ENCODE measurements at regions not wholly inside any gene's neighbourhood (a gene's known extent, or its start where the extent isn't known, plus 50 kb on each side); places are given as distances from the start of the nearest gene placed in this dataset.

DNA sequence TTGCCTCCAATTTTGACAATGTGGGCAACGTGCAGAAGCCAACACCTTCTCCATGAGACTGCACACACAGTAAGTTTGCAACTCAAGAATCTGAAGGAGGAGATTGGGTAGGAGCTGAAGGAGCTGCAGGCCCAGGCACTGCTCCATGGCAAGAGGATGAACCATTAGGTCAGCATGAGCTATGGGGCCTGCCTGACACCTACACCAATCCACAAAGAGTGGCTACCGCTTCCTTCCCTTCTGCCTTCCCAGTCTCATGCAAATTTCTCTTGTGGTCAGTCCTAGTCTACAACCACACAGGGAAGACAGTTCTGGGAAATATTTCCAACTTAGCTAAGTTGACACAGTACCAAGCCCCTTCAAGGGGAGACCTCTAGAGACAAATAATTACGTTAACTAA lies 142.0 kb upstream of the ADO start:
- FAIRE-seq = no peak
- no peaks in the 10 kb centered on the region for H3K9me3 ChIP-seq (replicated peaks; ENCODE audit: control insufficient read depth, insufficient read depth, low read length)
- CTCF ChIA-PET = no interaction called here
- intact Hi-C loops (cut with micrococcal nuclease) (no loop called here), dilution Hi-C loops (cut with MboI; ENCODE audit: extremely low pct_ligation_motif_present, low sequenced_read_pairs) (no loop called here)
- no TSS peak for BruUV-seq (replicated peaks)
- H3K4me2 ChIP-seq (ENCODE audit: insufficient read depth, low read length) = no peak overlapping the region
- H3K4me3 ChIP-seq (replicated peaks in 1 of 3; ENCODE audit: insufficient read depth in 1 of 3, low read depth in 1 of 3, low read length in 3 of 3) = no peak overlapping the region
- no peaks in the 10 kb centered on the region for H3K27me3 ChIP-seq (ENCODE audit: control insufficient read depth in 2 of 2, insufficient read depth in 2 of 2, low read length in 2 of 2)
- H3K4me1 ChIP-seq (ENCODE audit: control insufficient read depth, extremely low read depth, insufficient read depth, low read length) = no peaks in the 10 kb centered on the region
- POLR2A ChIA-PET = no interaction called here
- H4K20me1 ChIP-seq (replicated peaks; ENCODE audit: control insufficient read depth, extremely low read depth, insufficient read depth, low read length) = no peaks in the 10 kb centered on the region
- no peaks in the 10 kb centered on the region for H3K9me1 ChIP-seq (replicated peaks; ENCODE audit: control insufficient read depth, extremely low read depth, insufficient read depth, low read length)
- no peaks in the 10 kb centered on the region for H3K36me3 ChIP-seq (ENCODE audit: control insufficient read depth in 2 of 2, extremely low read depth in 1 of 2, insufficient read depth in 2 of 2, low read length in 2 of 2)
- no peak for TF ChIP-seq GATA2 (IDR thresholded peaks at IDR 0.05; ENCODE audit: insufficient read depth, insufficient read length, low read depth, low read length)
- TF ChIP-seq, protein P1, sequence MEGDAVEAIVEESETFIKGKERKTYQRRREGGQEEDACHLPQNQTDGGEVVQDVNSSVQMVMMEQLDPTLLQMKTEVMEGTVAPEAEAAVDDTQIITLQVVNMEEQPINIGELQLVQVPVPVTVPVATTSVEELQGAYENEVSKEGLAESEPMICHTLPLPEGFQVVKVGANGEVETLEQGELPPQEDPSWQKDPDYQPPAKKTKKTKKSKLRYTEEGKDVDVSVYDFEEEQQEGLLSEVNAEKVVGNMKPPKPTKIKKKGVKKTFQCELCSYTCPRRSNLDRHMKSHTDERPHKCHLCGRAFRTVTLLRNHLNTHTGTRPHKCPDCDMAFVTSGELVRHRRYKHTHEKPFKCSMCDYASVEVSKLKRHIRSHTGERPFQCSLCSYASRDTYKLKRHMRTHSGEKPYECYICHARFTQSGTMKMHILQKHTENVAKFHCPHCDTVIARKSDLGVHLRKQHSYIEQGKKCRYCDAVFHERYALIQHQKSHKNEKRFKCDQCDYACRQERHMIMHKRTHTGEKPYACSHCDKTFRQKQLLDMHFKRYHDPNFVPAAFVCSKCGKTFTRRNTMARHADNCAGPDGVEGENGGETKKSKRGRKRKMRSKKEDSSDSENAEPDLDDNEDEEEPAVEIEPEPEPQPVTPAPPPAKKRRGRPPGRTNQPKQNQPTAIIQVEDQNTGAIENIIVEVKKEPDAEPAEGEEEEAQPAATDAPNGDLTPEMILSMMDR (IDR thresholded peaks at IDR 0.05; ENCODE audit: extremely low read depth in 1 of 2, insufficient read depth in 1 of 2, low read depth in 1 of 2, low read length in 2 of 2) = no peak
- TF ChIP-seq MYC (IDR thresholded peaks at IDR 0.05; ENCODE audit: low read depth, low read length) = no peak
- no peak for TF ChIP-seq EZH2 (IDR thresholded peaks at IDR 0.05; ENCODE audit: borderline replicate concordance, low read depth, low read length, severe bottlenecking)
- no peak for TF ChIP-seq POLR2A (IDR thresholded peaks at IDR 0.05; ENCODE audit: low read depth, low read length)
- no peak for TF ChIP-seq POLR2AphosphoS5 (IDR thresholded peaks at IDR 0.05; ENCODE audit: insufficient read depth, low read depth, low read length)
- no peak overlapping the region for H3K9ac ChIP-seq (replicated peaks; ENCODE audit: extremely low read depth, insufficient read depth, low read length)
- no peak for DNase-seq (ENCODE audit: low read depth, low spot score)
- H2AFZ ChIP-seq (ENCODE audit: low read depth, low read length) = no peak overlapping the region
- H3K27ac ChIP-seq (ENCODE audit: insufficient read depth, low read depth, low read length) = no peak overlapping the region
- no peaks in the 10 kb centered on the region for H3K79me2 ChIP-seq (ENCODE audit: control insufficient read depth, insufficient read depth, low read length)

DNA sequence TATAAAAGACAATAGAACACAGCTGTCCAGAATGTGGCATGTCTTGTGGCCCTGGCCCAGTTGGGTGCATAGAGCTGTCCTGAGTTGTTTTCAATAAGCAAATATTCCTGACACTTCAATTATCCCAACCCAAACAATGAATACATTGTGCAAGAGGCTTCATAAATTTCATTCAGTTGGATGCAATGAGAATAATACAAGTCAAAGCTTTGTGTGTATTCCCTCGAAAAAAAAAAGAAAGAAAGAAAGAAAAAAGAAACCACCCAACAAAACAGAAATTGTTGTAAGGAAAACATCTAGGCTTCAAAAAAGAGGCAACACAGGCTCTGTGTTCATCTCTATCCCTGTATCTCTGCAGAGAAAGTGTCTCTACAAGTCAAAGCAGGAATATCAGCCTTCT lies 138.7 kb upstream of the ADO start:
- no peak overlapping the region for H3K4me3 ChIP-seq (replicated peaks in 1 of 3; ENCODE audit: insufficient read depth in 1 of 3, low read depth in 1 of 3, low read length in 3 of 3)
- no peaks in the 10 kb centered on the region for H4K20me1 ChIP-seq (replicated peaks; ENCODE audit: control insufficient read depth, extremely low read depth, insufficient read depth, low read length)
- intact Hi-C loops (cut with micrococcal nuclease) (no loop called here), dilution Hi-C loops (cut with MboI; ENCODE audit: extremely low pct_ligation_motif_present, low sequenced_read_pairs) (no loop called here)
- H3K4me1 ChIP-seq (ENCODE audit: control insufficient read depth, extremely low read depth, insufficient read depth, low read length) = no peaks in the 10 kb centered on the region
- no peaks in the 10 kb centered on the region for H3K27me3 ChIP-seq (ENCODE audit: control insufficient read depth in 2 of 2, insufficient read depth in 2 of 2, low read length in 2 of 2)
- CTCF ChIA-PET = no interaction called here
- DNase-seq (ENCODE audit: low read depth, low spot score) (no peak), FAIRE-seq (no peak)
- H2AFZ ChIP-seq (ENCODE audit: low read depth, low read length) = no peak overlapping the region
- no peaks in the 10 kb centered on the region for H3K36me3 ChIP-seq (ENCODE audit: control insufficient read depth in 2 of 2, extremely low read depth in 1 of 2, insufficient read depth in 2 of 2, low read length in 2 of 2)
- POLR2A ChIA-PET = no interaction called here
- no peaks in the 10 kb centered on the region for H3K79me2 ChIP-seq (ENCODE audit: control insufficient read depth, insufficient read depth, low read length)
- BruUV-seq (replicated peaks) = no TSS peak
- peaks cover 2% of the 10 kb centered on the region for H3K9me1 ChIP-seq (replicated peaks; ENCODE audit: control insufficient read depth, extremely low read depth, insufficient read depth, low read length)
- H3K9ac ChIP-seq (replicated peaks; ENCODE audit: extremely low read depth, insufficient read depth, low read length) = no peak overlapping the region
- TF ChIP-seq JUN (IDR thresholded peaks at IDR 0.05; ENCODE audit: borderline replicate concordance, insufficient read depth, insufficient read length, low read depth) = no peak
- TF ChIP-seq GATA2 (IDR thresholded peaks at IDR 0.05; ENCODE audit: insufficient read depth, insufficient read length, low read depth, low read length) = no peak
- TF ChIP-seq, protein P2, sequence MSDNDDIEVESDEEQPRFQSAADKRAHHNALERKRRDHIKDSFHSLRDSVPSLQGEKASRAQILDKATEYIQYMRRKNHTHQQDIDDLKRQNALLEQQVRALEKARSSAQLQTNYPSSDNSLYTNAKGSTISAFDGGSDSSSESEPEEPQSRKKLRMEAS (IDR thresholded peaks at IDR 0.05; ENCODE audit: insufficient read depth, insufficient read length) = no peak
- no peak for TF ChIP-seq FOS (IDR thresholded peaks at IDR 0.05; ENCODE audit: borderline replicate concordance, insufficient read depth, low read length)
- no peak for TF ChIP-seq EZH2 (IDR thresholded peaks at IDR 0.05; ENCODE audit: borderline replicate concordance, low read depth, low read length, severe bottlenecking)
- TF ChIP-seq POLR2AphosphoS5 (IDR thresholded peaks at IDR 0.05; ENCODE audit: insufficient read depth, low read depth, low read length) = no peak
- TF ChIP-seq POLR2A (IDR thresholded peaks at IDR 0.05; ENCODE audit: low read depth, low read length) = no peak
- no peak for TF ChIP-seq MYC (IDR thresholded peaks at IDR 0.05; ENCODE audit: low read depth, low read length)
- TF ChIP-seq, protein P1 (IDR thresholded peaks at IDR 0.05; ENCODE audit: extremely low read depth in 1 of 2, insufficient read depth in 1 of 2, low read depth in 1 of 2, low read length in 2 of 2) = no peak
- no peak overlapping the region for H3K4me2 ChIP-seq (ENCODE audit: insufficient read depth, low read length)
- H3K9me3 ChIP-seq (replicated peaks; ENCODE audit: control insufficient read depth, insufficient read depth, low read length) = no peaks in the 10 kb centered on the region
- H3K27ac ChIP-seq (ENCODE audit: insufficient read depth, low read depth, low read length) = no peak overlapping the region
